ENCODE measurements at regions not wholly inside any gene's neighbourhood (a gene's known extent, or its start where the extent isn't known, plus 50 kb on each side); places are given as distances from the start of the nearest gene placed in this dataset.

- no peak overlapping the region for H3K4me3 ChIP-seq (ENCODE audit: low read depth, low read length)
- no peak for DNase-seq (ENCODE audit: low read depth)
- no peak for TF ChIP-seq CTCF (conservative IDR thresholded peaks at IDR 0.05; ENCODE audit: low read depth, low read length)
These were observed 313.3 kb downstream of the UACA start for GRCh38 chr15:70450142-70450443.

GRCh38 chr15:70449311-70450141, 313.8 kb downstream of the UACA start:
- DNase-seq (ENCODE audit: low read depth): no peak
- TF ChIP-seq CTCF (conservative IDR thresholded peaks at IDR 0.05; ENCODE audit: low read depth, low read length): no peak
- no peak overlapping the region for H3K4me3 ChIP-seq (ENCODE audit: low read depth, low read length)

- no peak for DNase-seq (ENCODE audit: low read depth)
- H3K4me3 ChIP-seq (ENCODE audit: low read depth, low read length): no peak overlapping the region
- TF ChIP-seq CTCF (conservative IDR thresholded peaks at IDR 0.05; ENCODE audit: low read depth, low read length): no peak
These were observed 315.2 kb downstream of the UACA start for GRCh38 chr15:70447928-70448698.

DNA sequence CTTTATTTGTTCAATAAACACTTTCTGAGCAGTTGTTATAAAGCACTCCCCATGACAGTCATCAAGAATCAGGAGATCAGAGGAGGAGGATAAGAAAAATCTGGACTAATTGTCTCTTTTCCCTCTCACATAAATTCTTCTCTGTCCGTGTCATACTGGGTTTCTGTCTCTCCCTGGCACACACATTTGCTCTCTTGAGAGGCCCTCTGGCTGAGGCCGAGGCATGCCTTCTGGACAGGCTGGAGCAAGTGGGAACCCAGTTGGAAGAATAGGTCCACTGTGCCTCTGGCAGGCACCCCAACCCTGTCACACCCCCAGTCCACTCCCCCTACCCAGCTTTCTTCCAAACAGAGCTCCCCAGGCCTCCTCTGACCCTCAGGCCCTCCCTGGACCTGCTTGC, 315.8 kb downstream of the UACA start:
- no peak overlapping the region for H3K4me3 ChIP-seq (ENCODE audit: low read depth, low read length)
- no peak for TF ChIP-seq CTCF (conservative IDR thresholded peaks at IDR 0.05; ENCODE audit: low read depth, low read length)
- no peak for DNase-seq (ENCODE audit: low read depth)

DNA sequence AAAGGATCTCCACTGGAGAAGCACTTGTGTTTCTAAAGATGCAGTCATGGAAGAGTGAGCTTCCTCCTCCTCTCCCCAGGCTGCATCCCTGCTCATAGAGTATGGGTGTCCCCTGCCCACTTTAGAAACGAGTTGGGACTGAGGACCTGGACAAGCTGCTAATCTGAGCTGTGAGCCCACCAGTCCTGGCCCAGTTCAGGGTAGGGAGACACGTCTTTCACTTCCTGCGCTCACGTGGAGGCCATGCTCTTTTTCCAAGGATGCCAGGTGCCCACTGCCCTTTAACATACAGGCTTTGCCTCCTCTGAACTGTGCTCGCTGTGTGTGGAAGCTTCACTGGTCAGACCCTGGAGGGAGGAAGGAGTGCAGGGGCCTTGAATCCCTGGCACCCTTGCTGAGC, 316.3 kb downstream of the UACA start:
- no peak for DNase-seq (ENCODE audit: low read depth)
- no peak for TF ChIP-seq CTCF (conservative IDR thresholded peaks at IDR 0.05; ENCODE audit: low read depth, low read length)

DNA sequence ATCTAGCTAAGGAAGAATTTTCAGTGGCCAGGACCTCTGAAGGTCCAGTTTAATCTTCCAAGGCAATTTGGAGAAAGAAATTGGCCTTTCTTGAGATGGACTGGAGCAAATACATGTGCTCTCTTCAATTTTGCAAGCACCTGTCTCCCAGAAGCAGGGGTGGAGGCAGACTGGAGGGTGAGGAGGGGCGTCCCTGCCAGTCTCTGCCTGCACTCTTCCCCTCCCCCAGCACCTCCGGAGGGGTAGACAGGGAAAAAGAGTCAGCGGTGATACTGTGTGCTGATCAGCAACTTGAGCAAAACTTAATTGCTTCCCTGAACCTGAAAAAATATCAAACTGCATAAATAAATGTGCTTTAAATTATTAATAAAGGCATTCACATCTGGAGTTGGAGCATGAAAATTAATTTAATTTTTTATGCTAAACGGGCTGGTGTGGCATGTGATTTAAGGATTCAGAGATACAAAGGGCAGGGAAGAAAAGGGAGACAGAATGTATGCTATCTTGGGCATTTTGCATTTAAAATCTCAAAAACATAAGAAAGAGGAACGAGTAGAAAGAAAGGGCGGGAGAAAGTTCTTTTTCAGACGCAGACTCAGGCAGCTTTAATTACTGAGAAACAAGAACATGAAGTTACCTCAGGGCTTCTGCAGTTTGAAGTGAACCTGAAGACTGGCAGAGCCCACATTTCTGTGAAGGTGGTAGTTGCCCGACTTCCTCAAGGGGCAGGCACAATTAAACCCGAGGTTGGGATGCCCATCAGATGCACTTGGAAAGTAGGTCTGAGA, 319.7 kb downstream of the UACA start:
- no peak for TF ChIP-seq CTCF (conservative IDR thresholded peaks at IDR 0.05; ENCODE audit: low read depth, low read length)

More for the DNA sequence above, 316.3 kb downstream of the UACA start:
- no peak overlapping the region for H3K4me3 ChIP-seq (ENCODE audit: low read depth, low read length)

More for the DNA sequence above, 319.7 kb downstream of the UACA start:
- H3K4me3 ChIP-seq (ENCODE audit: low read depth, low read length): no peak overlapping the region
- DNase-seq (ENCODE audit: low read depth): no peak
